ENCODE measurements at regions not wholly inside any gene's neighbourhood (a gene's known extent, or its start where the extent isn't known, plus 50 kb on each side); places are given as distances from the start of the nearest gene placed in this dataset.

- intact Hi-C loops (cut with DNase I), result no loop called here
- DNase-seq, result peak in 2 of 4 donors; percentile 29 to 42
- H3K27ac ChIP-seq, result peak overlapping the region in 1 of 4 donors; percentile 18
- TF ChIP-seq POLR2A (IDR thresholded peaks at IDR 0.05) (no peak), CTCF (IDR thresholded peaks at IDR 0.05) (no peak)
- peaks cover 5% of the 10 kb centered on the region for H3K4me1 ChIP-seq
- no peaks in the 10 kb centered on the region for H3K36me3 ChIP-seq (replicated peaks in 1 of 2; ENCODE audit: insufficient read depth in 1 of 2, low read depth in 2 of 2)
- H3K4me3 ChIP-seq, result no peak overlapping the region
- no peaks in the 10 kb centered on the region for H3K27me3 ChIP-seq
- no peaks in the 10 kb centered on the region for H3K9me3 ChIP-seq
- WGBS, 2 donors, result 22 to 25% methylated on average over 2 to 4 of the region's 4 CpGs
- ATAC-seq, result peak; percentile 58
Observed at GRCh38 chrY:8781184-8781890, 555.9 kb upstream of the TSPY4 start.

GRCh38 chrY:8794561-8794960 lies 542.7 kb upstream of the TSPY4 start:
- no peak for DNase-seq
- no peak for ATAC-seq
- TF ChIP-seq CTCF (IDR thresholded peaks at IDR 0.05) (no peak), POLR2A (IDR thresholded peaks at IDR 0.05) (no peak)
- no peaks in the 10 kb centered on the region for H3K4me1 ChIP-seq
- H3K27ac ChIP-seq, result no peak overlapping the region
- H3K36me3 ChIP-seq (replicated peaks in 1 of 2; ENCODE audit: insufficient read depth in 1 of 2, low read depth in 2 of 2), result no peaks in the 10 kb centered on the region
- WGBS, 2 donors, result 27 to 28% methylated on average over 2 of the region's 2 CpGs
- intact Hi-C loops (cut with DNase I), result no loop called here
- H3K9me3 ChIP-seq, result no peaks in the 10 kb centered on the region
- no peak overlapping the region for H3K4me3 ChIP-seq
- no peaks in the 10 kb centered on the region for H3K27me3 ChIP-seq

GRCh38 chrY:8804317-8804716 lies 532.9 kb upstream of the TSPY4 start:
- DNase-seq, result no peak
- no peak for ATAC-seq
- Histone ChIP-seq H3K27ac (no peak overlapping the region), H3K27me3 (no peaks in the 10 kb centered on the region), H3K9me3 (no peaks in the 10 kb centered on the region), H3K4me3 (no peak overlapping the region), H3K4me1 (no peaks in the 10 kb centered on the region), H3K36me3 (replicated peaks in 1 of 2; ENCODE audit: insufficient read depth in 1 of 2, low read depth in 2 of 2) (no peaks in the 10 kb centered on the region)
- WGBS, 2 donors, result 66 to 78% methylated on average over 1 to 3 of the region's 3 CpGs
- intact Hi-C loops (cut with DNase I), result no loop called here
- TF ChIP-seq POLR2A (IDR thresholded peaks at IDR 0.05) (no peak), CTCF (IDR thresholded peaks at IDR 0.05) (no peak)

- peak in 1 of 7 experiments; percentile 20 for TF ChIP-seq CTCF (IDR thresholded peaks at IDR 0.05)
- TF ChIP-seq POLR2A (IDR thresholded peaks at IDR 0.05), result no peak
- Histone ChIP-seq H3K36me3 (replicated peaks in 1 of 2; ENCODE audit: insufficient read depth in 1 of 2, low read depth in 2 of 2) (no peaks in the 10 kb centered on the region), H3K4me1 (peaks cover 3% of the 10 kb centered on the region), H3K27me3 (no peaks in the 10 kb centered on the region), H3K9me3 (no peaks in the 10 kb centered on the region), H3K4me3 (no peak overlapping the region), H3K27ac (no peak overlapping the region)
- ATAC-seq (no peak), DNase-seq (no peak)
- intact Hi-C loops (cut with DNase I), result no loop called here
- 64 to 76% methylated on average over 5 of the region's 5 CpGs for WGBS, 2 donors
Observed at GRCh38 chrY:8807648-8808408, 529.4 kb upstream of the TSPY4 start.

Measured in body of pancreas (tissue), 4 donors.